SK-N-SH treated with all-trans-retinoic acid at 6 μM for 48 hours (cell line): ENCODE measurements at regions not wholly inside any gene's neighbourhood (a gene's known extent, or its start where the extent isn't known, plus 50 kb on each side); places are given as distances from the start of the nearest gene placed in this dataset.
"Not testable (repeated sequence)": the region's sequence is repeated elsewhere in the genome, so short reads cannot be mapped to it uniquely, and the experiment has no call there.

ENCODE experiments used
- ATAC-seq: fragments of 200-7000 bp; cut with Tn5 transposase; 3 replicates; pipeline ENCODE4 v1.9.1; 2020; ENCODE audit warnings: mild to moderate bottlenecking, moderate library complexity
- ARNTL ChIP-seq: fragments of 450-650 bp; formaldehyde crosslinking; IDR thresholded peaks from 2 replicates; pipeline ENCODE4 v1.5.0; 2020; ENCODE audit warnings: low read depth, mild to moderate bottlenecking, moderate library complexity, borderline replicate concordance
- BACH2 ChIP-seq: fragments of 250-450 bp; sonication (Bioruptor Pico); IDR thresholded peaks from 2 replicates; pipeline ENCODE4 v1.9.0; 2021; ENCODE audit warnings: mild to moderate bottlenecking, borderline replicate concordance
- CSDC2 ChIP-seq: fragments of 250-450 bp; sonication (Bioruptor Pico); IDR thresholded peaks from 2 replicates; pipeline ENCODE4 v1.5.0; 2020; ENCODE audit warnings: mild to moderate bottlenecking, moderate library complexity
- GLIS3 ChIP-seq: fragments of 250-450 bp; sonication (Bioruptor Pico); IDR thresholded peaks from 2 replicates; pipeline ENCODE4 v1.5.0; 2020; ENCODE audit warnings: mild to moderate bottlenecking, moderate library complexity
- ISL1 ChIP-seq: fragments of 250-450 bp; sonication (Bioruptor Pico); IDR thresholded peaks from 2 replicates; pipeline ENCODE4 v2.1.2; 2022; ENCODE audit warnings: mild to moderate bottlenecking, moderate library complexity
- OSR1 ChIP-seq: fragments of 250-450 bp; sonication (Bioruptor Pico); IDR thresholded peaks from 2 replicates; pipeline ENCODE4 v1.8.0; 2022; ENCODE audit warnings: moderate library complexity, mild to moderate bottlenecking, inconsistent platforms
- PPARA ChIP-seq: fragments of 250-450 bp; sonication (Bioruptor Pico); IDR thresholded peaks from 2 replicates; pipeline ENCODE4 v1.5.0; 2020; ENCODE audit warnings: mild to moderate bottlenecking, borderline replicate concordance
- RARB ChIP-seq: fragments of 250-450 bp; sonication (Bioruptor Pico); IDR thresholded peaks from 2 replicates; pipeline ENCODE4 v1.8.0; 2021; ENCODE audit warnings: mild to moderate bottlenecking, moderate library complexity
- SNAI2 ChIP-seq: fragments of 250-450 bp; sonication (Bioruptor Pico); IDR thresholded peaks from 2 replicates; pipeline ENCODE4 v1.5.0; 2020; ENCODE audit warnings: mild to moderate bottlenecking, moderate library complexity
- TCF4 ChIP-seq: fragments of 250-450 bp; sonication (Bioruptor Pico); IDR thresholded peaks from 2 replicates; pipeline ENCODE4 v1.8.0; 2021; ENCODE audit warnings: mild to moderate bottlenecking, moderate library complexity, borderline replicate concordance
- TOX ChIP-seq: fragments of 250-450 bp; sonication (Bioruptor Pico); IDR thresholded peaks from 2 replicates; pipeline ENCODE4 v1.8.0; 2021; ENCODE audit warnings: mild to moderate bottlenecking, moderate library complexity, borderline replicate concordance
- ZC3H10 ChIP-seq: fragments of 250-450 bp; sonication (Bioruptor Pico); IDR thresholded peaks from 2 replicates; pipeline ENCODE4 v1.5.1; 2021; ENCODE audit warnings: mild to moderate bottlenecking, moderate library complexity
- ZFP3 ChIP-seq: fragments of 250-450 bp; sonication (Bioruptor Pico); IDR thresholded peaks from 2 replicates; pipeline ENCODE4 v1.5.0; 2020; ENCODE audit warnings: mild to moderate bottlenecking, moderate library complexity
- ZFP30 ChIP-seq: fragments of 450-650 bp; formaldehyde crosslinking; IDR thresholded peaks from 2 replicates; pipeline ENCODE4 v1.5.0; 2022; ENCODE audit warnings: mild to moderate bottlenecking, moderate library complexity
- ZNF565 ChIP-seq: fragments of 450-650 bp; formaldehyde crosslinking; conservative IDR thresholded peaks from 2 replicates; pipeline ENCODE4 v1.5.0; 2020; ENCODE audit warnings: low read depth, mild to moderate bottlenecking, moderate library complexity
- ZNF70 ChIP-seq: fragments of 450-650 bp; formaldehyde crosslinking; IDR thresholded peaks from 2 replicates; pipeline ENCODE4 v1.5.0; 2020; ENCODE audit warnings: mild to moderate bottlenecking, moderate library complexity
- ZNF8 ChIP-seq: fragments of 450-650 bp; formaldehyde crosslinking; IDR thresholded peaks from 2 replicates; pipeline ENCODE4 v1.5.0; 2020; ENCODE audit warnings: mild to moderate bottlenecking, moderate library complexity
- TF ChIP-seq, protein P1 (sequence below): fragments of 250-450 bp; sonication (Bioruptor Pico); IDR thresholded peaks from 2 replicates; pipeline ENCODE4 v1.8.0; 2021; ENCODE audit warnings: low read depth, mild to moderate bottlenecking, moderate library complexity, borderline replicate concordance
- TF ChIP-seq, protein P2 (sequence below): fragments of 250-450 bp; sonication (Bioruptor Pico); IDR thresholded peaks from 2 replicates; pipeline ENCODE4 v1.8.0; 2020; ENCODE audit warnings: mild to moderate bottlenecking, moderate library complexity, borderline replicate concordance
- TF ChIP-seq, protein P3 (sequence below): fragments of 250-450 bp; sonication (Bioruptor Pico); IDR thresholded peaks from 2 replicates; pipeline ENCODE4 v1.5.1; 2020; ENCODE audit warnings: low read depth, mild to moderate bottlenecking, moderate library complexity
- TF ChIP-seq, protein P4 (sequence below): fragments of 250-450 bp; sonication (Bioruptor Pico); IDR thresholded peaks from 2 replicates; pipeline ENCODE4 v1.5.1; 2021; ENCODE audit warnings: mild to moderate bottlenecking, moderate library complexity

DNA sequence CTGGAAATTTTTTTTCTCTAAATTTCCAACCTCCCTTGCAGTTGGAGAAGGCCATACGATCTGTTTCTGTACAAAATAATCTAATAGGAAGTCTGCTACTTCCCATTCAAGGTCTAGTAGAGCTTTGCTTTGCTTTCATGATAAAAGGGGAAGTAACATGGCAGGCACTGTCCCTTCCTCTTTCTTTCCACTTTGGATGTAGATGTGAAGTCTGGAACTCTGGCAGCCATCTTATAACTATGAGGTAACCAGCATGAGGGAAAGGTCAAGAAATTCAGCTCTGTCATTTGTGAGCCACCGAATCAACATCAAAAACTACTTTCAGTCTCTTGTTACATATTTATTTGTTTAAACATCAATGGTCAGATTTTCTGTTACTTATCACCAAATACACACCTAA is 156.3 kb downstream of the MTHFS start:
- ATAC-seq = no peak
- TF ChIP-seq CSDC2 (CRISPR knock-in tag) (no peak), BACH2 (CRISPR knock-in tag) (no peak)

DNA sequence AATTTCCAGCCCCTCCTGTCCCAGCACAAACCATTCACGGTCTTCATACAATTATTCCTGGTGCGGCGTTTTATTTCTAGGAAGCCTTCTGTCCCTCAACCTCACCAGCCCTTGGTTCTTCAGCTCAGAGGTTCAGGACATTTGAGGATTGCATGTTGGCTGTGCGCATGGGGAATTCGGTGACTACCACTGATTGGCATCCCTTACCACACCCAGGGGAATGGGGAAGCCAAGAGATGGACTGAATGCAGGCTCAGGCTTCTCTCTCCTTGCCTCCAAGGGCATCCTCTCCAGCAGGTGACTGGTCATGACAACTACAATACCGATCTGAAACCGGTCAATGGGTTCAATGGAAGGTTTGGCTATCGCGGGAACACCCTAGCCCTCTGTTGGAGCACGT is 153.8 kb downstream of the MTHFS start:
- ATAC-seq = no peak
- TF ChIP-seq, protein P1, sequence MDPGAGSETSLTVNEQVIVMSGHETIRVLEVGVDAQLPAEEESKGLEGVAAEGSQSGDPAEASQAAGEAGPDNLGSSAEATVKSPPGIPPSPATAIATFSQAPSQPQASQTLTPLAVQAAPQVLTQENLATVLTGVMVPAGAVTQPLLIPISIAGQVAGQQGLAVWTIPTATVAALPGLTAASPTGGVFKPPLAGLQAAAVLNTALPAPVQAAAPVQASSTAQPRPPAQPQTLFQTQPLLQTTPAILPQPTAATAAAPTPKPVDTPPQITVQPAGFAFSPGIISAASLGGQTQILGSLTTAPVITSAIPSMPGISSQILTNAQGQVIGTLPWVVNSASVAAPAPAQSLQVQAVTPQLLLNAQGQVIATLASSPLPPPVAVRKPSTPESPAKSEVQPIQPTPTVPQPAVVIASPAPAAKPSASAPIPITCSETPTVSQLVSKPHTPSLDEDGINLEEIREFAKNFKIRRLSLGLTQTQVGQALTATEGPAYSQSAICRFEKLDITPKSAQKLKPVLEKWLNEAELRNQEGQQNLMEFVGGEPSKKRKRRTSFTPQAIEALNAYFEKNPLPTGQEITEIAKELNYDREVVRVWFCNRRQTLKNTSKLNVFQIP (CRISPR knock-in tag) = no peak
- TF ChIP-seq TCF4 (CRISPR knock-in tag) (no peak), ZFP30 (no peak), CSDC2 (CRISPR knock-in tag) (no peak), TOX (CRISPR knock-in tag) (no peak), RARB (no peak), SNAI2 (CRISPR knock-in tag) (no peak), OSR1 (no peak), BACH2 (CRISPR knock-in tag) (no peak), ZFP3 (no peak), ZC3H10 (CRISPR knock-in tag) (no peak), ZNF8 (CRISPR knock-in tag) (no peak)
- TF ChIP-seq, protein P2, sequence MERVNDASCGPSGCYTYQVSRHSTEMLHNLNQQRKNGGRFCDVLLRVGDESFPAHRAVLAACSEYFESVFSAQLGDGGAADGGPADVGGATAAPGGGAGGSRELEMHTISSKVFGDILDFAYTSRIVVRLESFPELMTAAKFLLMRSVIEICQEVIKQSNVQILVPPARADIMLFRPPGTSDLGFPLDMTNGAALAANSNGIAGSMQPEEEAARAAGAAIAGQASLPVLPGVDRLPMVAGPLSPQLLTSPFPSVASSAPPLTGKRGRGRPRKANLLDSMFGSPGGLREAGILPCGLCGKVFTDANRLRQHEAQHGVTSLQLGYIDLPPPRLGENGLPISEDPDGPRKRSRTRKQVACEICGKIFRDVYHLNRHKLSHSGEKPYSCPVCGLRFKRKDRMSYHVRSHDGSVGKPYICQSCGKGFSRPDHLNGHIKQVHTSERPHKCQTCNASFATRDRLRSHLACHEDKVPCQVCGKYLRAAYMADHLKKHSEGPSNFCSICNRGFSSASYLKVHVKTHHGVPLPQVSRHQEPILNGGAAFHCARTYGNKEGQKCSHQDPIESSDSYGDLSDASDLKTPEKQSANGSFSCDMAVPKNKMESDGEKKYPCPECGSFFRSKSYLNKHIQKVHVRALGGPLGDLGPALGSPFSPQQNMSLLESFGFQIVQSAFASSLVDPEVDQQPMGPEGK (CRISPR knock-in tag) = no peak
- TF ChIP-seq, protein P3, sequence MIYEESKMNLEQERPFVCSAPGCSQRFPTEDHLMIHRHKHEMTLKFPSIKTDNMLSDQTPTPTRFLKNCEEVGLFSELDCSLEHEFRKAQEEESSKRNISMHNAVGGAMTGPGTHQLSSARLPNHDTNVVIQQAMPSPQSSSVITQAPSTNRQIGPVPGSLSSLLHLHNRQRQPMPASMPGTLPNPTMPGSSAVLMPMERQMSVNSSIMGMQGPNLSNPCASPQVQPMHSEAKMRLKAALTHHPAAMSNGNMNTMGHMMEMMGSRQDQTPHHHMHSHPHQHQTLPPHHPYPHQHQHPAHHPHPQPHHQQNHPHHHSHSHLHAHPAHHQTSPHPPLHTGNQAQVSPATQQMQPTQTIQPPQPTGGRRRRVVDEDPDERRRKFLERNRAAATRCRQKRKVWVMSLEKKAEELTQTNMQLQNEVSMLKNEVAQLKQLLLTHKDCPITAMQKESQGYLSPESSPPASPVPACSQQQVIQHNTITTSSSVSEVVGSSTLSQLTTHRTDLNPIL (CRISPR knock-in tag) = no peak

DNA sequence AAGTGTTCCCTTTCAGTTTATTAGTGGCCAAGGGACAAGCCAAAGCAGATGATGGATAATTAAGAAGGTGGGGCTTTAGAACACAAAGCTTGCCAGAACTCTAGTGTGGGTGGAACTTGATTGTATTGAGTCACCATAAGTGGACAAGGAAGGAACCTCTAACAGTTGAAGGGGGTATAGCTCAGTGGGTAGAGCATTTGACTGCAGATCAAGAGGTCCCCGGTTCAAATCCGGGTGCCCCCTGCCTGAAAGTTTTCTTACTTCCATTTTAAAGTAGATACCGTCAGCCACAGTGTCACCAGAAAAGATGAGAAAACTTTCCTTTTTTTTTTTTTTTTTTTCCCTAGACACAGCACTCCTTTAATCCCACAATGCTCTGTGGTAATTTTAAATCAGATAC is 152.3 kb downstream of the MTHFS start:
- not testable (repeated sequence) for ATAC-seq

DNA sequence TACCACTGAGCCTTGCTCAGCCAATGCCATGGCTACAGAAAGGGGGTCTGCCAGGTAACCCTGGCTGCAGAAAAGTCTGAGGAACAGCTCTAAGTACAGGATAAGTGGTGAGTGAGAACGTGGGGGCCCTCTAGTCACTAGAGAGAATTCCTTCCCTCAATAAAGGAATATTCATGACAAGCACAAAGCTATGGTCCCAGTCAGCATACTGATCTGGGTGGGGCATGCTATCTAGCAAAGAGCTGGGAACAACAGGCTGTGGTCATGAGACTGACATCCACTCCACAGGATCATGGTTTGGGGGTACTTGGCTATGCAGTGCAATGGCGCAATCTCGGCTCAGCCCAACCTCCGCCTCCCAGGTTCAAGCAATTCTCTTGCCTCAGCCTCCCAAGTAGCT is 140.4 kb downstream of the MTHFS start:
- no peak for ATAC-seq
- no peak for TF ChIP-seq ZFP3
- no peak for TF ChIP-seq ZNF70 (CRISPR knock-in tag)
- no peak for TF ChIP-seq RARB
- no peak for TF ChIP-seq TCF4 (CRISPR knock-in tag)
- TF ChIP-seq, protein P4, sequence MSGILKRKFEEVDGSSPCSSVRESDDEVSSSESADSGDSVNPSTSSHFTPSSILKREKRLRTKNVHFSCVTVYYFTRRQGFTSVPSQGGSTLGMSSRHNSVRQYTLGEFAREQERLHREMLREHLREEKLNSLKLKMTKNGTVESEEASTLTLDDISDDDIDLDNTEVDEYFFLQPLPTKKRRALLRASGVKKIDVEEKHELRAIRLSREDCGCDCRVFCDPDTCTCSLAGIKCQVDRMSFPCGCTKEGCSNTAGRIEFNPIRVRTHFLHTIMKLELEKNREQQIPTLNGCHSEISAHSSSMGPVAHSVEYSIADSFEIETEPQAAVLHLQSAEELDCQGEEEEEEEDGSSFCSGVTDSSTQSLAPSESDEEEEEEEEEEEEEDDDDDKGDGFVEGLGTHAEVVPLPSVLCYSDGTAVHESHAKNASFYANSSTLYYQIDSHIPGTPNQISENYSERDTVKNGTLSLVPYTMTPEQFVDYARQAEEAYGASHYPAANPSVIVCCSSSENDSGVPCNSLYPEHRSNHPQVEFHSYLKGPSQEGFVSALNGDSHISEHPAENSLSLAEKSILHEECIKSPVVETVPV (CRISPR knock-in tag) = no peak
- TF ChIP-seq ISL1 (CRISPR knock-in tag) = no peak
- TF ChIP-seq BACH2 (CRISPR knock-in tag) = no peak
- TF ChIP-seq TOX (CRISPR knock-in tag) = no peak
- TF ChIP-seq ARNTL (CRISPR knock-in tag) = no peak
- TF ChIP-seq ZFP30 = no peak
- no peak for TF ChIP-seq ZC3H10 (CRISPR knock-in tag)
- TF ChIP-seq GLIS3 (CRISPR knock-in tag) = no peak
- TF ChIP-seq OSR1 = no peak
- TF ChIP-seq, protein P1 (CRISPR knock-in tag) = no peak
- TF ChIP-seq PPARA (CRISPR knock-in tag) = no peak
- TF ChIP-seq ZNF565 (CRISPR knock-in tag) = no peak
- TF ChIP-seq ZNF8 (CRISPR knock-in tag) = no peak
